Endothelial cell (in vitro differentiated cells): ENCODE measurements at regions not wholly inside any gene's neighbourhood (a gene's known extent, or its start where the extent isn't known, plus 50 kb on each side); places are given as distances from the start of the nearest gene placed in this dataset.

Experiments used
- DNase-seq: peaks from one replicate; pipeline ENCODE4 v3.0.0; 2021; ENCODE audit warnings: low spot score
- H3K27ac Mint-ChIP-seq: one replicate; pipeline ENCODE4 v1.8.0; 2021; ENCODE audit warnings: mixed read lengths, inconsistent platforms; ENCODE audit not compliant: unreplicated experiment
- H3K27me3 Mint-ChIP-seq: one replicate; pipeline ENCODE4 v1.8.0; 2021; ENCODE audit warnings: mild to moderate bottlenecking, moderate library complexity, mixed read lengths, inconsistent platforms; ENCODE audit not compliant: unreplicated experiment
- H3K36me3 Mint-ChIP-seq: one replicate; pipeline ENCODE4 v1.8.0; 2021; ENCODE audit warnings: mild to moderate bottlenecking, low read depth, mixed read lengths, inconsistent platforms; ENCODE audit not compliant: unreplicated experiment
- H3K4me1 Mint-ChIP-seq: one replicate; pipeline ENCODE4 v1.8.0; 2021; ENCODE audit warnings: mild to moderate bottlenecking, mixed read lengths, inconsistent platforms; ENCODE audit not compliant: unreplicated experiment
- H3K4me3 Mint-ChIP-seq: one replicate; pipeline ENCODE4 v1.8.0; 2021; ENCODE audit warnings: mild to moderate bottlenecking, mixed read lengths, inconsistent platforms; ENCODE audit not compliant: unreplicated experiment
- H3K9me3 Mint-ChIP-seq: one replicate; pipeline ENCODE4 v1.8.0; 2021; ENCODE audit warnings: mixed read lengths, inconsistent platforms; ENCODE audit not compliant: unreplicated experiment
- CTCF ChIP-seq: fragments of 200-600 bp; sonication (generic); IDR thresholded peaks from one replicate; pipeline ENCODE4 v1.5.0; 2021; ENCODE audit warnings: antibody characterized with exemption; ENCODE audit not compliant: unreplicated experiment

GRCh38 chr14:85461432-85462133 lies 68.4 kb upstream of the FLRT2 start:
- no peak overlapping the region for H3K27ac Mint-ChIP-seq
- no peaks in the 10 kb centered on the region for H3K9me3 Mint-ChIP-seq
- DNase-seq = no peak
- no peaks in the 10 kb centered on the region for H3K36me3 Mint-ChIP-seq
- TF ChIP-seq CTCF = no peak
- H3K4me1 Mint-ChIP-seq = no peaks in the 10 kb centered on the region
- peaks cover 2% of the 10 kb centered on the region for H3K27me3 Mint-ChIP-seq
- H3K4me3 Mint-ChIP-seq = no peak overlapping the region

GRCh38 chr14:85463512-85463911 lies 66.4 kb upstream of the FLRT2 start:
- no peak for DNase-seq
- no peak for TF ChIP-seq CTCF
- Mint-ChIP-seq H3K36me3 (no peaks in the 10 kb centered on the region), H3K4me3 (no peak overlapping the region), H3K4me1 (no peaks in the 10 kb centered on the region), H3K9me3 (no peaks in the 10 kb centered on the region), H3K27ac (no peak overlapping the region), H3K27me3 (peaks cover 1% of the 10 kb centered on the region)

- DNase-seq = no peak
- TF ChIP-seq CTCF = no peak
- H3K27me3 Mint-ChIP-seq = peaks cover 1% of the 10 kb centered on the region
- no peak overlapping the region for H3K27ac Mint-ChIP-seq
- H3K4me1 Mint-ChIP-seq = no peaks in the 10 kb centered on the region
- H3K4me3 Mint-ChIP-seq = no peak overlapping the region
- no peaks in the 10 kb centered on the region for H3K36me3 Mint-ChIP-seq
- no peaks in the 10 kb centered on the region for H3K9me3 Mint-ChIP-seq
Measured at GRCh38 chr14:85464135-85464895, 65.6 kb upstream of the FLRT2 start.

- Mint-ChIP-seq H3K36me3 (no peaks in the 10 kb centered on the region), H3K27me3 (peaks cover 1% of the 10 kb centered on the region), H3K27ac (no peak overlapping the region), H3K4me3 (no peak overlapping the region), H3K4me1 (peaks cover under 1% of the 10 kb centered on the region), H3K9me3 (no peaks in the 10 kb centered on the region)
- TF ChIP-seq CTCF = no peak
- DNase-seq = no peak
Measured at GRCh38 chr14:85466678-85467077, 63.3 kb upstream of the FLRT2 start.

GRCh38 chr14:85468816-85469215 lies 61.1 kb upstream of the FLRT2 start:
- Mint-ChIP-seq H3K27me3 (peaks cover 1% of the 10 kb centered on the region), H3K27ac (no peak overlapping the region), H3K4me1 (peaks cover 4% of the 10 kb centered on the region), H3K9me3 (no peaks in the 10 kb centered on the region), H3K4me3 (no peak overlapping the region), H3K36me3 (no peaks in the 10 kb centered on the region)
- TF ChIP-seq CTCF = no peak
- DNase-seq = no peak
